A673 (cell line): ENCODE measurements at regions not wholly inside any gene's neighbourhood (a gene's known extent, or its start where the extent isn't known, plus 50 kb on each side); places are given as distances from the start of the nearest gene placed in this dataset.

ENCODE experiments used
- CTCF ChIP-seq: fragments of 300-800, 200-600 bp; sonication (generic); conservative IDR thresholded peaks from 2 replicates; pipeline ENCODE4 v1.5.1; 2017; ENCODE audit warnings: low read depth, mild to moderate bottlenecking, antibody characterized with exemption, low read length, moderate library complexity, mixed read lengths
- EZH2 ChIP-seq: fragments of 200-600 bp; sonication (generic); IDR thresholded peaks from 2 replicates; pipeline ENCODE4 v1.6.1; 2017; ENCODE audit warnings: borderline replicate concordance, low read depth, mild to moderate bottlenecking, mixed read lengths, antibody characterized with exemption, low read length; ENCODE audit not compliant: poor library complexity, severe bottlenecking

DNA sequence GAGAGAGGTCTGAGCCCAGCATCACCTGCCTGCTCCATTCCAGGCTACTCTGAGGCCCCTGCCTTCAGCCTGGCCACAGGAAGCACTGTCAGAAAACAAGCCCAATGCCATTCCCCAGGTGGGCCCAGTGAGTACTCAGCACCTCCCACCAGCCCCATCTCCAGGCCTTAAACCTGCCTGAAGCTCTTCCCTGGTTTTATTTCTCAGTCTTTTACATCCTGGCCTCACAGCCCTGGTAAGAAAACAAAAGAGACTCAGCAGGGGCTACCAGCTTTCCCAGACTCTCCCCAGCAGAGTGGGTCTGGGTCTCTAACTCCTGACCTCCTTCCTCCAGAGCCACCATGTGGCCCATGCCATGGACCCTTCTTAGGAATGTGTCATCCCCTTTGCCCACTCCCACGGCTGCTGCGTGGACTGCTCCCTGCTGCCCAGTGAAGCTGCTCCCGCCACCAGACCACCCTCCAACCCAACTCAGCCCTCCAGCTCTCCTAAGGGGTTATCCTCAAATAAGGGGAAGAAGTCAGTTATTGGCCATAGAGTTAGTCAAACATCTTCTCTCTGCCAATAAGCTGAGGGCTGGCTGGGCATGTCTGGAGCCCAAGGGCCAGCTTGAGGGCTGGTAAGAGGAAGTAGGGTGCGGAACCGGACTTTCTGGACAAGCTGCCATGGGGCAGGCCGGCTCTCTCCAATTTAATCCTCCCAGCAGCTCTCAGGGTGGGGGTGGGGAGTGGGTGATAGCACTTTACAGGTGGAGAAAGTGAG is 116.7 kb upstream of the LINGO1 start:
- no peak for TF ChIP-seq CTCF
- no peak for TF ChIP-seq EZH2
